Lower leg skin (tissue), 4 donors: ENCODE measurements at regions not wholly inside any gene's neighbourhood (a gene's known extent, or its start where the extent isn't known, plus 50 kb on each side); places are given as distances from the start of the nearest gene placed in this dataset.
"Not testable (repeated sequence)": the region's sequence is repeated elsewhere in the genome, so short reads cannot be mapped to it uniquely, and the experiment has no call there.

Experiments used
- DNase-seq, 2 donors: peaks; one replicate each; pipeline ENCODE4 v3.0.0-alpha.2; 2019; ENCODE audit warnings: low spot score in 2 of 2
- H3K4me3 ChIP-seq: fragments of 200-600 bp; sonication (generic); 2 replicates; pipeline ENCODE4 v1.5.1; 2017; ENCODE audit warnings: mild to moderate bottlenecking, low read depth; ENCODE audit not compliant: poor library complexity, severe bottlenecking
- CTCF ChIP-seq, 3 donors: fragments of 450-650 bp; IDR thresholded peaks; one replicate each; pipeline ENCODE4 v1.5.1; 2016; ENCODE audit warnings: antibody characterized with exemption in 3 of 3, mild to moderate bottlenecking in 3 of 3, moderate library complexity in 2 of 3
- POLR2A ChIP-seq, 2 donors: fragments of 450-650 bp; IDR thresholded peaks; one replicate each; pipeline ENCODE4 v1.6.1; 2016 to 2017; ENCODE audit warnings: antibody characterized with exemption in 2 of 2, mild to moderate bottlenecking in 1 of 2, moderate library complexity in 1 of 2
- WGBS, 2 donors: methylation state at CpG; one replicate each; pipeline ENCODE4 v1.1.5; 2018; 5-methylcytosine and 5-hydroxymethylcytosine counted together
- intact Hi-C: fragments of 100-400 bp; cut with DNase I; formaldehyde crosslinking; loops from one replicate; pipeline ENCODE4 v1.15.0; 2023; ENCODE audit warnings: low total_unique reads

- H3K4me3 ChIP-seq, result no peak overlapping the region
- intact Hi-C loops, result no loop called here
- WGBS, 2 donors, result 91 to 94% methylated on average over 2 of the region's 2 CpGs
- DNase-seq, result no peak
- TF ChIP-seq POLR2A (IDR thresholded peaks at IDR 0.05) (no peak), CTCF (IDR thresholded peaks at IDR 0.05) (no peak)
Measured at GRCh38 chr9:75299324-75299723, 211.0 kb downstream of the OSTF1 start.

GRCh38 chr9:75333624-75334023 lies 245.3 kb downstream of the OSTF1 start:
- 74 to 78% methylated on average over 2 of the region's 2 CpGs for WGBS, 2 donors
- no peak for DNase-seq
- intact Hi-C loops, result no loop called here
- no peak for TF ChIP-seq CTCF (IDR thresholded peaks at IDR 0.05)
- TF ChIP-seq POLR2A (IDR thresholded peaks at IDR 0.05), result no peak
- no peak overlapping the region for H3K4me3 ChIP-seq

DNA sequence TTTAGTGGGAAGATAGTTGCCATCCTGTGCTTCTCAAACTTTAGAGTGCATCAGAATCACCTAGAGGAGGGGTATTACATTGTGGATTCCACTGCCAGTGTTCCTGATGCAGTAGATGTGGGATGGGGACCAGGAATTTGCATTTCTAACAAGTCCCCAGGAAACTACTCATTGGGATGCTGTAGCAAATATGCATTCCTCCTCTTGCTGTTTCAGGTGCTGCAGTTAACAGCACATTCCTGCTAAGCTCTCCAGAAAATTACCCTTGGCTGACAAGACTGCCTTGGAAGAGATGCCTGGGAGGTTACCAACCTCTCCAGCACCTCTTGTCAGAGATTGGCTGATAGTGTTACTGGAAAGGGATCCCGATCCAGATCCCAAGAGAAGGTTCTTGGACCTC lies 270.5 kb downstream of the OSTF1 start:
- WGBS, 2 donors, result 39 to 40% methylated on average over 1 of the region's 1 CpG
- intact Hi-C loops, result no loop called here
- TF ChIP-seq POLR2A (IDR thresholded peaks at IDR 0.05), result no peak
- TF ChIP-seq CTCF (IDR thresholded peaks at IDR 0.05), result no peak
- no peak for DNase-seq
- H3K4me3 ChIP-seq, result no peak overlapping the region

DNA sequence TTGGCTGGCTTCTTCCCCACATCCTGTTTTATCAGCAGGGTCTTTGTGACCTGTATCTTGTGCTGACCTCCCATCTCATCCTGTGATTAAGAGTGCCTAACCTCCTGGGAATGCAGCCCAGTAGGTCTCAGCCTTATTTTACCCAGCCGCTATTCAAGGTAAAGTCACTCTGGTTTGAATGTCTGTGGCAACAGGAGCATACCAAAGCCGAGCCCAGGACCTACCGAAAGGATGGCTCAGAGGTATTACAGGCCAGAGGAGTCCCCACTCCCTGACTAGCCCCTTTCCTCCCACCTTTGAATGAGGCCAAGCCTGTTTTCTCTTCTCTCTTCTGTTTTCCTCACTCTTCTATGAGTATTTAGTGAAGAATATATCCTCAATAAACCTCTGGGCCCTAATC lies 271.3 kb downstream of the OSTF1 start:
- WGBS, 2 donors, result 84 to 97% methylated on average over 3 of the region's 3 CpGs
- intact Hi-C loops, result no loop called here
- no peak overlapping the region for H3K4me3 ChIP-seq

GRCh38 chr9:75360252-75360651 lies 271.9 kb downstream of the OSTF1 start:
- WGBS, 2 donors, result 74 to 76% methylated on average over 3 of the region's 3 CpGs
- no peak for DNase-seq
- no peak overlapping the region for H3K4me3 ChIP-seq
- TF ChIP-seq CTCF (IDR thresholded peaks at IDR 0.05), result no peak
- TF ChIP-seq POLR2A (IDR thresholded peaks at IDR 0.05), result no peak
- intact Hi-C loops, result no loop called here

More for the DNA sequence above, 271.3 kb downstream of the OSTF1 start:
- DNase-seq, result no peak
- TF ChIP-seq POLR2A (IDR thresholded peaks at IDR 0.05), result no peak

- H3K4me3 ChIP-seq, intact Hi-C loops, DNase-seq: not testable (repeated sequence)
- 92 to 94% methylated on average over 5 of the region's 5 CpGs for WGBS, 2 donors
Measured at GRCh38 chr9:75362446-75362845, 274.1 kb downstream of the OSTF1 start.

- DNase-seq, result no peak
- TF ChIP-seq CTCF (IDR thresholded peaks at IDR 0.05) (no peak), POLR2A (IDR thresholded peaks at IDR 0.05) (no peak)
- no peak overlapping the region for H3K4me3 ChIP-seq
- WGBS, 2 donors, result 66 to 71% methylated on average over 1 of the region's 1 CpG
- intact Hi-C loops, result no loop called here
Measured at GRCh38 chr9:75365196-75365595, 276.9 kb downstream of the OSTF1 start.
